IgD-negative memory B cell (primary cell): ENCODE measurements at regions not wholly inside any gene's neighbourhood (a gene's known extent, or its start where the extent isn't known, plus 50 kb on each side); places are given as distances from the start of the nearest gene placed in this dataset.
A peak's percentile ranks its signal among the peaks of the same experiment; 100 is the strongest.

Source experiments
- H3K27ac Mint-ChIP-seq, 3 donors: one replicate each; pipeline ENCODE4 v1.8.0; 2020 to 2022; ENCODE audit warnings: mild to moderate bottlenecking in 3 of 3, mixed read lengths in 3 of 3, moderate library complexity in 1 of 3
- H3K27me3 Mint-ChIP-seq: one replicate; pipeline ENCODE4 v1.8.0; 2021; ENCODE audit warnings: mixed read lengths
- H3K36me3 Mint-ChIP-seq: one replicate; pipeline ENCODE4 v1.8.0; 2020; ENCODE audit warnings: mild to moderate bottlenecking, mixed read lengths
- H3K4me1 Mint-ChIP-seq, 3 donors: one replicate each; pipeline ENCODE4 v1.8.0; 2020 to 2022; ENCODE audit warnings: mixed read lengths in 3 of 3, mild to moderate bottlenecking in 1 of 3
- H3K4me3 Mint-ChIP-seq, 4 donors: one replicate each; pipeline ENCODE4 v1.8.0; 2020 to 2022; ENCODE audit warnings: mild to moderate bottlenecking in 4 of 4, mixed read lengths in 4 of 4, moderate library complexity in 3 of 4
- H3K9me3 Mint-ChIP-seq, 3 donors: one replicate each; pipeline ENCODE4 v1.8.0; 2020 to 2021; ENCODE audit warnings: mixed read lengths in 3 of 3, mild to moderate bottlenecking in 1 of 3

DNA sequence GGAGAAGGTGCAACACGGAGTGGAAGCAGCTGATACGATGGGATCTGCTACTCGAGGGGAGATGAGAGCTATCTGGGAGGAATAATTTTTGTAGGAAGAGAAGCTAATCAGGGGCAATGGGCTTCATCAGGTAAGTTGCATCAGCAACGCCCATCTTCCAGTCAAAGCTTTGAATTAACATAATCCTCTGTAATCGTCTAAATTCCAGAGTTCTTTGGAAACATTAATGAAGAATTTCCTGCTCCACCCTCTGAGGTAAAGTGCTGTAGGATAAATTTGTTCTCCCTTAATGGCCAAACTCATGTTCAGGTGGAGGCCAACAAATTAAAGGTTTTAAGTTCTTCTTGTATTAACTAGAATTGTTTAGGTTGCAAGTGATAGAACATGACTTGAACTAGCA is 94.0 kb upstream of the KAZN start:
- no peaks in the 10 kb centered on the region for H3K4me1 Mint-ChIP-seq
- no peaks in the 10 kb centered on the region for H3K9me3 Mint-ChIP-seq
- no peaks in the 10 kb centered on the region for H3K36me3 Mint-ChIP-seq
- H3K27ac Mint-ChIP-seq: no peak overlapping the region
- H3K4me3 Mint-ChIP-seq: peak overlapping the region in 1 of 4 donors; percentile 42
- peaks cover 3% of the 10 kb centered on the region for H3K27me3 Mint-ChIP-seq

DNA sequence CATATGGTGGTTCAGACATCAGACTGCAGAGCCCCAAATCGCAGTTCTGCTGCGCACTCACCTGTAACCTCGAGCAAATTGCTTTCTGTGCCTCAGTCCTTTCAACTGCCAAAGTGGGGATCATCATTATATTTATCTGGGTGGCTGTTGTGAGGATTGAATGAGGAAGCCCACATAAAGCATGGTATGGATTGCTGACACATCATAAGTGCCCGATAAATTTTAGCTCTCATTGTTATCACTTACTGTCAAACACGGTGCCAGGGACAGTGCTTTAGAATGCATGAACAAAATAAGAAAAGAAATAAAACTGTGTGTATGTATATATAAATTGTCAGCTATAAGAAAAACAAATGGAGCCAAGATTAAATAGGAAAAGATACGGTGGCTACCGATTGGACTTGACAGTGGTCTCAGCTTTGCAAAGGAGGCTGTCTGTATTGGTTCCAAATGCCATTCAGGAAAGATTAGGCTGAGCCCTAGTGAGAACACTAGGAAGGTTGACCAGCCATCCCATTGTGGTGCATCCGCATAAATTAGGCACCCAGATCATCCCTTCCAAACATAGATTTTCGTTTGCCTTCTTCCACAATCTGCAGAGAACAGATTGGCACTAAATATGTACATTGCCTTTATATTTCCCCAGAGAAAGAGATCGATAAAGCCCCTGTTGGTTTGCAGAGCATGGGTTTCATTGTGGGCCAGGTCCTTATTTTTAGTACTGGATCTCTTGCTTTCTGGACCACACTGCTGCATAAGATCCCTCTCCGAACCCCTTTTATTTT is 91.8 kb upstream of the KAZN start:
- H3K4me1 Mint-ChIP-seq: no peaks in the 10 kb centered on the region
- H3K27ac Mint-ChIP-seq: no peak overlapping the region
- peaks cover 1% of the 10 kb centered on the region for H3K27me3 Mint-ChIP-seq
- H3K36me3 Mint-ChIP-seq: no peaks in the 10 kb centered on the region
- H3K4me3 Mint-ChIP-seq: no peak overlapping the region
- no peaks in the 10 kb centered on the region for H3K9me3 Mint-ChIP-seq

DNA sequence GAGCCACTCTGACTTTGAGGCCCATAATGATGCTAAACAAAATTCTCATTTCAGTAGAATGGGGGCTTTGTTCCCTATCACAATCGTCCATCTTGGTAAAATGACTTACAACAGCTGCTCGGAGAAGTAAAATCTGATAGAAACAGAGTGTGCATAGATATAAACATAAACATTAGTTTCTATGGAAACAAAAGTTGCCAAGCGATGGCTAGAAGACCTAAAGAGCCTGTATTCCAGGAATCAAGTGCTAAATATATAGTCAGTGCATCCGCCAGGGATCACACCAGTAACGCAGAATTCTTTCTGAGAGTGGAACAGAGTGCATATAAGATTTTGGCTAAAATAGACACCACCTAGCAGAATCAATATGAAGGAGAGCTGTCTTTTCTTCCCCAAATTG is 91.2 kb upstream of the KAZN start:
- Mint-ChIP-seq H3K27me3 (peaks cover 1% of the 10 kb centered on the region), H3K9me3 (no peaks in the 10 kb centered on the region), H3K4me1 (no peaks in the 10 kb centered on the region), H3K27ac (no peak overlapping the region), H3K4me3 (no peak overlapping the region), H3K36me3 (no peaks in the 10 kb centered on the region)

DNA sequence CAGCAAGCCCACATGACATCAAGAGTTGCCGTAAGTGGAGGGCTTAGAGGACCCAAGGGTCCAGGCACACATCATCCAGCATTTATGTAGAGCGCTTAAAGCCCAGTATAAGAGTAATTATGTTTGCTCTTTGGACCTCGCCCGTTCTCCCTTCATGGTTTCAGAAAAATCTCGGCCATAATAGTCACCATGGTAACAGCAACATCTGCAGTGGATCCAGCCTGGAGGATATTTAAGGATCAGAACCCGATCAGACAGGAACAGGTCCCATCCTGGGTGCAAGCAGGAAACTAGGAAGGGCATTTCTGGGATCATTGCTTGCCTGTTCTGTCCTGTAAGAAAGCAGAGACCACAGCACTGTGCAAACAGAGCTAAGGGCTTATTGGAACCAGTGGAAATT is 89.9 kb upstream of the KAZN start:
- H3K9me3 Mint-ChIP-seq: no peaks in the 10 kb centered on the region
- peaks cover 1% of the 10 kb centered on the region for H3K27me3 Mint-ChIP-seq

DNA sequence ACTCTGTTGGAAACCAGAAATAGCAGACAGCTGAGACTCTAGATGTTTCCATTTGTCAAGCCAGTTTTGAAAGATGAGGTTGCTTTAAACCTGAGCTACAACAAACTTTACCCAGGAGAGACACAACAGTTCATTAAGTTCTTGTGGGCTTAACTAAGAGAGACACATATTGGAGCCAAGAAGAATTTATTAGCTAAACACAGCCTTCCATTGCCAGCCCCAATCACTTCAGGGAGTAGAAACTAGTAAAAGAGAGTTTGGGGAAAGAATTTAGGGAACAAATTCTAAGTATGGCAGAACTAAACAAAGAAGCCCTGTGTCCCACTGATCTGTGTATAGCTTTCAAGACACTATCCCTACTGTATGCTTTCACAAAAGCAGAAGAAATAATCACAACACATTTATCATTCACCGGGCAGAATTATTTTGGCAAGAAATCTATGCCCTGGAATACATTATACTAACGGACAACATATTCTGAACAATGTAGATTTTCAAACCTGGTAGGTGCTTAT is 87.3 kb upstream of the KAZN start:
- no peaks in the 10 kb centered on the region for H3K36me3 Mint-ChIP-seq
- H3K27ac Mint-ChIP-seq: no peak overlapping the region
- no peaks in the 10 kb centered on the region for H3K4me1 Mint-ChIP-seq
- peaks cover 1% of the 10 kb centered on the region for H3K27me3 Mint-ChIP-seq
- peaks cover 0 to 2% (median 0%) of the 10 kb centered on the region in 3 donors for H3K9me3 Mint-ChIP-seq
- H3K4me3 Mint-ChIP-seq: no peak overlapping the region

More for the DNA sequence above, 89.9 kb upstream of the KAZN start:
- Mint-ChIP-seq H3K4me3 (no peak overlapping the region), H3K36me3 (no peaks in the 10 kb centered on the region), H3K27ac (no peak overlapping the region), H3K4me1 (no peaks in the 10 kb centered on the region)

DNA sequence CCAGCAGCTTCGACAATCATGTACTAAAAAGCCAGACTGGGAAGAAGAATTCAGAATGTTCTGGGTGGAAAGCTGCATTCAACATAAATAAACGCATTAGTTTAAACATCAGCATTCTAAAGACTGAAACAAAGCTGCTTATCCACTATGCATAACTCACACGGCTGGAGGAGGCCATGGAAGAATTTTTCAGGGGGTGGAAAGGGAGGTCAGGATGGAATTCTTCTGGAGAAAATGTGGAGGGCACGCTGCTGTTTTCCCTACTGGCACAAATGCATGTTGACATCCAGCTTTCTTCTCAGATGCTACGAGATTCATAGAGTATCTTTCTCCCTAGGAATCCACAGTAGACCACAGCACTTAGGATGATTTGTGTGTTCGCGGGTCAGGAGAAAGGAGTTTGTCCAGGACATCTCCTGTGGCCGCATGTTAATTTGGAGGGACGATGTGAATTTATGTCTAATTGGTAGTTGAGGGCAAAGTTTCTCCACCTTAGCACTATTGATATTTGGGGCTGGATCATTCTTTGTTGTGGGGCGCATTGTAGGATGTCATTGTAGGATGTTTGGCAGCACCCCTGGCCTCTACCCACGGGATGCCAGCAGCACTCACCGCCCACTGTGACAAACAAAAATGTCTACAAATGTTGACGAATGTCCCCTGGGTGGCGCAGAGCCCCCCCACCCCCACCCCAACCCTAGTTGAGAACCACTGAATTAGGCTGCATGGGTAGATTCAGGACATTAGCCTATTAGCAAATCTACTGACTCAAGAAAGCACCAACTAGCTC is 86.5 kb upstream of the KAZN start:
- no peaks in the 10 kb centered on the region for H3K36me3 Mint-ChIP-seq
- H3K27me3 Mint-ChIP-seq: peaks cover 1% of the 10 kb centered on the region
- H3K4me1 Mint-ChIP-seq: no peaks in the 10 kb centered on the region
- peaks cover 0 to 2% (median 0%) of the 10 kb centered on the region in 3 donors for H3K9me3 Mint-ChIP-seq
- H3K27ac Mint-ChIP-seq: no peak overlapping the region
- H3K4me3 Mint-ChIP-seq: no peak overlapping the region

DNA sequence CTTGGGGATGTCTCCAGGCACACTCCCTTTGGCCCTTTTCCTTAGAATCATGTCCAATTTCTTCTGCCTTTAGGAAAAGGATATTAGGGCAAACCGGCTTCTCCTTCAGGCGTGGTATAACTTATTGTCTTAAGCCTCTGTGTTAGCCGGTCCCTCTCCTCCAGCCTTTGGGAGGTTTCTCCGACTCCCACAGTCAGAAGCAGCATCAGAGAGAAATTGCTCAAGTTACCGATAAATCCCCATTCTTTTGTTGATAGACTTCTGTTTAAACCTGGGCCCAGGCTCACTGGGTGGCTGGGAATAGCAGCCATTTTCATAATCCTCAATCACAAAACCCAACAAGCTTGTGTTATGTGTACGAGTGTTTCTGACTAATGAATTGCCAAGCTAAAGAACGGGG is 85.4 kb upstream of the KAZN start:
- Mint-ChIP-seq H3K4me1 (no peaks in the 10 kb centered on the region), H3K27ac (peak overlapping the region in 1 of 3 donors; percentile 12), H3K4me3 (no peak overlapping the region), H3K36me3 (no peaks in the 10 kb centered on the region), H3K9me3 (peaks cover 0 to 2% (median 0%) of the 10 kb centered on the region in 3 donors), H3K27me3 (peaks cover 1% of the 10 kb centered on the region)

DNA sequence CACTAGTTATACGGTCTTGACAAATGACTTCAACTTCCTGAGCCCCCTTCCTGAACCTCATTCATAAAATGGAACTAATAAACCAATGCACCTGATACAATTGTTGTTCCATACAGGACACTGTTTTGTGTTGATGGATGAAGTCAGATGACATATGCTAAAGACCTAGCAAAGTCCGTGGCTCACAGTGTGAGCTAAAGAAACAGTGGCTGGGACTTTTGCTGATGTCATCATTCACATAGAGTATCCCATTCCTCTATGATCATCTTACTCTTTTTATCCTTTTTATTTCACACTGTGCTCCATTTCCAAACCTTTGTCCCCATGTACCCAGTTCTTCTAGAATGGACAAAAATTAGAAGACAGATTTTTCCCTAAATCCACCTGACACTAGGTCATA is 83.7 kb upstream of the KAZN start:
- Mint-ChIP-seq H3K27ac (no peak overlapping the region), H3K27me3 (peaks cover 3% of the 10 kb centered on the region), H3K36me3 (no peaks in the 10 kb centered on the region), H3K4me3 (no peak overlapping the region), H3K9me3 (peaks cover 0 to 2% (median 0%) of the 10 kb centered on the region in 3 donors), H3K4me1 (no peaks in the 10 kb centered on the region)

DNA sequence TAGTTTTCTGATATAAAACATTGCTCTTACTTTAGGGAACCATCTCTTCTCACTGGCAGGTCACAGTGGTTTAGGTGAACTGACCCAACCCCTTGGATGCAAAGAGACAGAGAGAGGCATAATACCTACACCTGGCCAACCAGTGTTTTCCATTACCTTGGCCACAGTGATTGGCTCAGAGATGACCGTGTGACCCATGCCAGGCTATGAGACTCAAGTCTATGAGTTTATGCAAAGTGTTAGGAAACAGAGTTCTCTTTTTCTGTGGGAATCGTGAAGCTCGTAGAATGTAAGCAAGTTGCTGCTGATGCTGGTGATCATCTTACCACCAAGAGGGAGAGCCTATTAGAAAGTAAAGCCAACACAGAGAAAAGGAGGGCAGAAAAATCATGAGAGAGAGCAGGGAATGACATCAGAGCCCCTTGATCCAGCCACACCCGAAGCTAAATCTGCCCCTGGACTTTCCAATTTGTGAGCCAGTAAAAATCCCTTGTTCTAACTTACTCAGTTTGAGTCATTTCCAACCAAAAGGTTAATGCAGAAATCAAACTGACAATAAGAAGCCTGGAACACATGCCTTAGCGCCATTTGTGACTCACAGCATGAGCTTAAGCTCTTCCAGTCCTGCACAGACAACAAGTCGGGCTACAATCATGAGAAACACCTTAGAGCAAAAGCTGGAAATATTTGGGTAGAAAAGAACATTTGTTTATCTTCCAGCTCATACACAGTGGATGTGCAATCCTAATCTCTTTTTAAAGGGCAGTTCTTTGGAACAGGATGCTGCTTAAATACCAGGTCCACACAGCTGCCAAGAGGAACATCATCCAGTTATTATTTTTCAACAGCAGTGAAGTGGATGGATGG is 81.3 kb upstream of the KAZN start:
- H3K4me3 Mint-ChIP-seq: no peak overlapping the region
- H3K36me3 Mint-ChIP-seq: no peaks in the 10 kb centered on the region
- H3K4me1 Mint-ChIP-seq: no peaks in the 10 kb centered on the region
- H3K9me3 Mint-ChIP-seq: peaks cover 0 to 5% (median 0%) of the 10 kb centered on the region in 3 donors
- no peak overlapping the region for H3K27ac Mint-ChIP-seq
- peaks cover 3% of the 10 kb centered on the region for H3K27me3 Mint-ChIP-seq

DNA sequence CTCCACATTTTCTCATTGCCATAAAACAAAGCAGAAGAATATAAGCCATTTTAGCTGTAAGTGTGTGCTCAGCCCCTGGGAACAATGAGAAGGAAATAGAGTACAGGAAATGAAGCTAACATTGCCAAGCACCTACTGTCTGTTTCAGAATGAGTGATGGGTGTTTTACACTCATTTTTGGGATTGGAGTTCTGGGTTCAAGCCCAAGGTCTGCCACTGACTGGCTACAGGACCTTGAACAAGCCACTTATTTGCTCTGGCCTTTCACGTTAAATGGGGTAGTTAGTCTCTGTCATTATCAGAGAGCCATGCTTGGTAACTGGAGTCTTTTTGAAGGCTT is 80.7 kb upstream of the KAZN start:
- H3K4me1 Mint-ChIP-seq: no peaks in the 10 kb centered on the region
- H3K4me3 Mint-ChIP-seq: no peak overlapping the region
- H3K9me3 Mint-ChIP-seq: peaks cover 0 to 5% (median 0%) of the 10 kb centered on the region in 3 donors
- peaks cover 3% of the 10 kb centered on the region for H3K27me3 Mint-ChIP-seq
- no peaks in the 10 kb centered on the region for H3K36me3 Mint-ChIP-seq
- no peak overlapping the region for H3K27ac Mint-ChIP-seq

DNA sequence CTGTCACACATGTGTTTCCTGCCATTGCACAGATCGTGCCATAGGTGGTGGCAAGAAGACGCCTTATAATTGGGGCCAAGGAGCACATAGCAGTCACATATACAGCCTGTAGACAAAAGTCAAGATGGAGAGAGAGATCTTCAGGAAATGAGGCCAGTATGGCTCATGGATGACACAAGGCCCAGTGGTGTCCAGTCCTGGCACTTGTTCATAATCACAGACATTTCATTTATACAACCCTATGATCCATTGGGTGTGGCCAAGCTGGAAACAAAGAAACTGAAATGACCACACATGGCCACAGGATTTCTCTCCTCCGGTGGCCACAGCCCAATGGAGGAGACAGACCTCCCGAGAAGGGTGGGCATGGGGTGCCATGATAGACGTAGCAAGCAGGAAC is 78.5 kb upstream of the KAZN start:
- peaks cover 7% of the 10 kb centered on the region for H3K27me3 Mint-ChIP-seq
- H3K36me3 Mint-ChIP-seq: no peaks in the 10 kb centered on the region
- peaks cover 0 to 5% (median 0%) of the 10 kb centered on the region in 3 donors for H3K9me3 Mint-ChIP-seq
- no peak overlapping the region for H3K4me3 Mint-ChIP-seq
- H3K27ac Mint-ChIP-seq: no peak overlapping the region
- H3K4me1 Mint-ChIP-seq: peaks cover 0 to 2% (median 0%) of the 10 kb centered on the region in 3 donors

DNA sequence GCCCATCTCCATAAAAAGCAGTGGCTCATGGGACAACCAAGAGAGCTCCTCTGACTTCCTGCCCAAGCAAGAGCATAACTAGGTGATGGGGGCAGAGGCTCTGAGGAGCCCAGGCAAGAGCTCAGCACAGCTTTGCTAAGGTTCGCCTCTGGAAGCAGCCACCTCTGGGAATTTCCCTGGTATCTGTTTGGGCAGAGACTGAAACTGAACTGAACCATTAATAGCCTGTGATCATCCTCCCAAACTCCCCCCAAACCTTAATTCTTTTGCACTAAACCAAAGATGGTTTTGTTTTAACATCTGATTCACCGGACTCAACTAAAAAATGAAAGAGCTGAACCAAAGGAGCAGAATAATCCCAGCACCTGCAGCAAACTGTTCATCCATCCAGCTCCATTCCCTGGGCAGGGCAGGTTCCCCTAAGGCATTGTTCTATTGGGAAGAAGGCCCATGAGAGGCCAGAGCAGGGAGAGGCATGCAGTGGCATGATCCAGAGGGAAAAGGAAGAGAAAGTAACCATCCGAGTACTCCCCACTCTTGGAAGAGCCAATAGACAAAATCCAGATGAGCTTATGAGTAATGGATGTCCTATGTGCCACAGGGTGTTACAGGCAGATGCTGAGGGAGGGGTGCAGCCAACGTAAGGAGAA is 77.8 kb upstream of the KAZN start:
- Mint-ChIP-seq H3K27me3 (peaks cover 7% of the 10 kb centered on the region), H3K4me1 (peaks cover 0 to 2% (median 0%) of the 10 kb centered on the region in 3 donors), H3K27ac (no peak overlapping the region), H3K4me3 (no peak overlapping the region), H3K9me3 (peaks cover 0 to 4% (median 0%) of the 10 kb centered on the region in 3 donors), H3K36me3 (no peaks in the 10 kb centered on the region)

DNA sequence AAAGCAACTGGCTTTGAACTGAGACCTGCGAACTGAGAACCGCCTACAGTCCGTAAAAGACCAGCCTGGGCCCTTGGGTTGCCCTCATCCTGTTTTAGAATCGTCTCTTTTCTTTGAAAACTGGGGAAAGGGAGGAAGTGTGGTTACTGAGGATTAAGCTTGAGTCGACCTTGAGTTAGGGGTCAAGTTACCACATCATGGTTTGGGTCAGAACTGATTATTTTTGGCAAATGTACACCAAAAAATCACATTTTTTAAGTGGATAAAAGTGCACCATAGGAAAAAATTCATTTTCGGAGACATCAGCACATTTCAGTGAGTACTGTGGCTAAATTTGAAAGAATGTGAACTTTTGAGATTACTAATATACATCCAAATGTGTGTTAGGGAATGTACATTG is 76.9 kb upstream of the KAZN start:
- Mint-ChIP-seq H3K27ac (no peak overlapping the region), H3K4me1 (peaks cover 0 to 3% (median 0%) of the 10 kb centered on the region in 3 donors), H3K9me3 (peaks cover 0 to 2% (median 0%) of the 10 kb centered on the region in 3 donors), H3K27me3 (peaks cover 7% of the 10 kb centered on the region), H3K4me3 (no peak overlapping the region), H3K36me3 (no peaks in the 10 kb centered on the region)

DNA sequence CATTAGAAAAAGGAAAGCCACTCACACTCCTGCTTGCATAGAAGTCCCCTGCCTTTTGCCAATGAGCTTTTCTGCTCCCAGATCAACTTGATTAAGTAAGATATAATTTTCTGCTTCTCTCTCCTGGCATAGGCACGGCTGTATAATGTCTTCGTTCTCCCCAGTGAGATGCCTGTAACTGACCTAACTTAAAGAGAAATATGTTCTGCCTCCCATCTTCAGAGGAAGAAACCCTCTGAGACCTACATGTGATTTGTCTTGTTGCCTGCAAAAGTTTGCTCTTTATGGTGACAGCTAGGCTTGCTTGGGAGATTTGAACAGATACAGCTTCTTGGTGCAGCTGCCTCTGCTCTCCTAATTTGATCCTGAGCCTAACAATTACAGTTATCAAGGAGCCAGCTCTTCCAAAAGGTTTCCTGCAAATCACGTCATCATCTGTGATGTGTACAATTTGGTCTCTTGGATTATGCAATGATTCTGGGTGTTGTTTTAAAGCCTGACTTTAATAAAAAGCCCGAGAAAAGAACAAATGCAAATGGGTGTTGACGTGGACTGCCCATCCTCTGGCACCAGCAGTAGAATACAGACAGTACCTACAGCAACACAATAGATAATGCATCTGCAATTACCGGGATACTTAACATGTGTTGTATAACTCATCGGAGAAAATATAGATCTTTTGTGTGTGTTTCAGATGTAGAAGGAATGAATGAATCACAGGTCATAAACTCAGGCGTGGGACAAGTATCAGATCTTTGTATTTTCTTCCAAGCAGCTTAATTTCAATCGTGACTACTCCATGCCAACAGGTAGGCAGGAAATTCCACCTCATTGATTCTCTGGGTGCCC is 76.2 kb upstream of the KAZN start:
- Mint-ChIP-seq H3K9me3 (peaks cover 0 to 2% (median 0%) of the 10 kb centered on the region in 3 donors), H3K36me3 (no peaks in the 10 kb centered on the region), H3K27me3 (peaks cover 7% of the 10 kb centered on the region), H3K27ac (no peak overlapping the region), H3K4me1 (peaks cover 0 to 3% (median 0%) of the 10 kb centered on the region in 3 donors), H3K4me3 (no peak overlapping the region)
